ENCODE measurements at regions not wholly inside any gene's neighbourhood (a gene's known extent, or its start where the extent isn't known, plus 50 kb on each side); places are given as distances from the start of the nearest gene placed in this dataset.

- DNase-seq, result no peak
- Histone ChIP-seq H3K27ac (no peak overlapping the region), H3K36me3 (no peaks in the 10 kb centered on the region), H3K4me3 (no peak overlapping the region), H3K27me3 (no peaks in the 10 kb centered on the region), H3K4me1 (ENCODE audit: insufficient read depth) (no peaks in the 10 kb centered on the region), H3K9me3 (no peaks in the 10 kb centered on the region)
- 85 to 92% (median 87%) methylated on average over 1 of the region's 1 CpG for WGBS, 3 donors
- TF ChIP-seq CTCF (IDR thresholded peaks at IDR 0.05) (no peak), EP300 (IDR thresholded peaks at IDR 0.05) (no peak), POLR2A (IDR thresholded peaks at IDR 0.05) (no peak)
- intact Hi-C loops (cut with DNase I), result no loop called here
Measured at GRCh38 chr20:55855052-55855451, 150.3 kb downstream of the CBLN4 start.

DNA sequence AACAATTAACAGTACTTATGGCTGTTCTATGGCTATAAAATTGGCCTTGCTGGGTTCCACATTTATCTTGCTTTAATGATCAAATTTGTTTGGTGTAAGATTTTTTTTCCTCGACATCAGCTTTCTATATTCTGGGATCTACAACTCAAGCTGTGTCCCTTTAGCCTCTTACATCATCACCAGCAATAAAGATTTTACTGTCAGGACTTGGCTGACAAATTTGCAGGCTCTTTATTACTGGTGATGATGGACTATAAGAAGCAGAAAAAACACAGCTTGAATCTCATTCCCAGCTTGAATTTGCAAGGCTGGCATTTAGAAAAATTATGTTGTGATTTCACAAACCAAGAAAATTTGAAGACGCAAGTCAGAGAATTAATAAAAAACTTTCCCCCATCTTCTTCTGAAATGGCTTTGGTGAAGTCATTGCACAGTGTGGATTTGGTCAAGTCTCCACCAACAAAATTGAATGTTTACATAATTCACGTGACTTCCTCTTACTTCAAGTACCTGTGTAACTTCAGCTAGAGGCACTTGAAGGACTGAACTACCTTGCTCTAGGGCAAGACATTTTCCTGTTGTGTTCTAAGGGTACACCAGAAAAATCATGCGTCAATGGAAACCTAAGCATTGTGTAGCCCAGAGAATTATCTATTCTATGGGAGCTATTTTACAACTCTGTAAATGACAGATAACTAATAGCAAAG is 175.0 kb downstream of the CBLN4 start:
- no peak overlapping the region for H3K27ac ChIP-seq
- TF ChIP-seq CTCF (IDR thresholded peaks at IDR 0.05), result no peak
- no peak for TF ChIP-seq EP300 (IDR thresholded peaks at IDR 0.05)
- no peak for TF ChIP-seq POLR2A (IDR thresholded peaks at IDR 0.05)
- H3K9me3 ChIP-seq, result no peaks in the 10 kb centered on the region
- no peaks in the 10 kb centered on the region for H3K36me3 ChIP-seq
- H3K27me3 ChIP-seq, result no peaks in the 10 kb centered on the region
- 70 to 73% (median 73%) methylated on average over 4 of the region's 4 CpGs for WGBS, 3 donors
- H3K4me1 ChIP-seq (ENCODE audit: insufficient read depth), result no peaks in the 10 kb centered on the region
- intact Hi-C loops (cut with DNase I), result no loop called here
- no peak for DNase-seq
- H3K4me3 ChIP-seq, result no peak overlapping the region

DNA sequence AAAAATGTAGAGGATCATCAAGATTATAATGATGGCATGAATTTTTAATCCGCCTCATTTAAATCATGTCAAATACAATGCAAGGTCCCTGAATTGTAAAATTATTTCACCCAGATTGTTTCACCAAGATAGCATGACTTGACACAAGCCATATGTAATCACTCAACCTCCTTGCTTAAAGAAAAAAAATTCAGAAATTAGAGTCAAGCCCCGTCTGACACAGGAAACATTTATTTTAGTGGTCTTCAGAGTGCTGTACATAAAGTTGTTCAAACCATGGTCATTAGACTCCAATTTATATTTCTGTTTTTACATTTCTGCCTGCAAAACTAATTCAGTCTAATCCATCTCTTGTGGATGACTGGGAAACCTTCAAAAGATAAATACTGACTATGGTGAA is 200.2 kb downstream of the CBLN4 start:
- Histone ChIP-seq H3K4me1 (ENCODE audit: insufficient read depth) (no peaks in the 10 kb centered on the region), H3K9me3 (no peaks in the 10 kb centered on the region), H3K36me3 (no peaks in the 10 kb centered on the region), H3K27ac (no peak overlapping the region), H3K27me3 (no peaks in the 10 kb centered on the region), H3K4me3 (no peak overlapping the region)
- TF ChIP-seq CTCF (IDR thresholded peaks at IDR 0.05) (no peak), POLR2A (IDR thresholded peaks at IDR 0.05) (no peak), EP300 (IDR thresholded peaks at IDR 0.05) (no peak)
- WGBS, 3 donors, result 53 to 60% (median 57%) methylated on average over 2 of the region's 2 CpGs
- DNase-seq, result no peak
- intact Hi-C loops (cut with DNase I), result no loop called here

GRCh38 chr20:55800552-55801245 is 204.6 kb downstream of the CBLN4 start:
- Histone ChIP-seq H3K27ac (no peak overlapping the region), H3K9me3 (no peaks in the 10 kb centered on the region), H3K4me1 (ENCODE audit: insufficient read depth) (no peaks in the 10 kb centered on the region), H3K36me3 (no peaks in the 10 kb centered on the region), H3K27me3 (no peaks in the 10 kb centered on the region), H3K4me3 (no peak overlapping the region)
- intact Hi-C loops (cut with DNase I), result no loop called here
- TF ChIP-seq POLR2A (IDR thresholded peaks at IDR 0.05), result no peak
- no peak for TF ChIP-seq EP300 (IDR thresholded peaks at IDR 0.05)
- DNase-seq, result no peak
- WGBS, 3 donors, result 83 to 87% (median 85%) methylated on average over 3 of the region's 3 CpGs

DNA sequence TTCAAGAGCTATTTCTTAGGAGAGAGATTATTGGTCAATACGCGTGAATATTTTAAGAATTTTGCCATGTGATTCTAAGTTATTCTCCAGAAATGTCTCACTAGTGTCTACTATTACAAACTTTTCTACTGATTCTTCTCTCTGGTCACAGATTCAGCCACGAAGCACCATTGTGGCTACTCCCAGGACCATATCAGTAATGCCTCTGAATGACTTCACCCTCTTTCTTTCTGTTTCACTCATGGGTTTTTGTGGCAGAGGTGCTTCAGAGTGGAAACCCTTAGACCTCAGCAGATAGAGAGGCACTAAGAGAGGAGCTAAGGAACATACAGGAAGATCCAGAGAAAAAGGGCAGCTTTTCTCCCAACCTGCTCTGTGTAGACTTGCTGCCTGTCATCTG is 211.3 kb downstream of the CBLN4 start:
- 84 to 89% (median 87%) methylated on average over 3 of the region's 3 CpGs for WGBS, 3 donors

More for the DNA sequence above, 211.3 kb downstream of the CBLN4 start:
- no peak overlapping the region for H3K4me3 ChIP-seq
- H3K9me3 ChIP-seq, result no peaks in the 10 kb centered on the region
- no peaks in the 10 kb centered on the region for H3K4me1 ChIP-seq (ENCODE audit: insufficient read depth)
- no peak overlapping the region for H3K27ac ChIP-seq
- intact Hi-C loops (cut with DNase I), result no loop called here
- no peaks in the 10 kb centered on the region for H3K27me3 ChIP-seq
- H3K36me3 ChIP-seq, result no peaks in the 10 kb centered on the region
- no peak for DNase-seq
- TF ChIP-seq POLR2A (IDR thresholded peaks at IDR 0.05) (no peak), EP300 (IDR thresholded peaks at IDR 0.05) (no peak), CTCF (IDR thresholded peaks at IDR 0.05) (no peak)
